Keratinocyte (primary cell): ENCODE measurements at regions not wholly inside any gene's neighbourhood (a gene's known extent, or its start where the extent isn't known, plus 50 kb on each side); places are given as distances from the start of the nearest gene placed in this dataset.

Source experiments
- DNase-seq: peaks from one replicate; pipeline ENCODE4 v3.0.0-alpha.2; 2011; ENCODE audit warnings: low read depth, missing footprints, low spot score
- FAIRE-seq: peaks from 2 replicates; lab custom pipeline; 2011; peaks lifted over from hg19 to GRCh38; lab: Jason Lieb, UNC
- H2AFZ ChIP-seq: 2 replicates; pipeline ENCODE4 v1.6.0; 2012; ENCODE audit warnings: low read length, control low read depth, inconsistent platforms; ENCODE audit not compliant: control insufficient read depth
- H3K27ac ChIP-seq: 2 replicates; pipeline ENCODE4 v1.5.1; 2011; ENCODE audit warnings: low read length; ENCODE audit not compliant: control insufficient read depth, insufficient read depth
- H3K27me3 ChIP-seq: 3 replicates; pipeline ENCODE4 v1.6.0; 2011; ENCODE audit warnings: low read length; ENCODE audit not compliant: control insufficient read depth, insufficient read depth; ENCODE audit errors: extremely low read depth
- H3K36me3 ChIP-seq, 2 experiments: 2 replicates in 1 of 2; 3 replicates in 1 of 2; pipeline ENCODE4 v1.5.1; 2011; ENCODE audit warnings: low read length in 2 of 2, mild to moderate bottlenecking in 1 of 2; ENCODE audit not compliant: control insufficient read depth in 2 of 2, insufficient read depth in 2 of 2; ENCODE audit errors: extremely low read depth in 1 of 2
- H3K4me1 ChIP-seq: 3 replicates; pipeline ENCODE4 v1.5.1; 2011; ENCODE audit warnings: low read length; ENCODE audit not compliant: control insufficient read depth, insufficient read depth; ENCODE audit errors: extremely low read depth
- H3K4me2 ChIP-seq: 3 replicates; pipeline ENCODE4 v1.6.0; 2011; ENCODE audit warnings: low read depth, low read length; ENCODE audit not compliant: control insufficient read depth, insufficient read depth; ENCODE audit errors: extremely low read depth
- H3K4me3 ChIP-seq, 3 experiments: fragments of 200-600 bp in 1 of 3; sonication (generic) in 1 of 3; 2 replicates in 2 of 3; 3 replicates in 1 of 3; pipeline ENCODE4 v1.5.1; 2011 to 2016; ENCODE audit warnings: low read length in 3 of 3, mild to moderate bottlenecking in 3 of 3, control low read depth in 2 of 3, inconsistent platforms in 1 of 3, low read depth in 1 of 3, mixed read lengths in 1 of 3, mixed run types in 1 of 3, moderate library complexity in 1 of 3; ENCODE audit not compliant: control insufficient read depth in 2 of 3, insufficient read depth in 2 of 3; ENCODE audit errors: extremely low read depth in 1 of 3
- H3K79me2 ChIP-seq: 2 replicates; pipeline ENCODE4 v1.6.0; 2012; ENCODE audit warnings: low read length; ENCODE audit not compliant: control insufficient read depth, insufficient read depth
- H3K9ac ChIP-seq: 3 replicates; pipeline ENCODE4 v1.6.0; 2011; ENCODE audit warnings: low read length; ENCODE audit not compliant: control insufficient read depth, insufficient read depth; ENCODE audit errors: extremely low read depth
- H3K9me1 ChIP-seq: 3 replicates; pipeline ENCODE4 v1.6.0; 2011; ENCODE audit warnings: low read length; ENCODE audit not compliant: control insufficient read depth, insufficient read depth; ENCODE audit errors: extremely low read depth
- H3K9me3 ChIP-seq: 2 replicates; pipeline ENCODE4 v1.5.1; 2012; ENCODE audit warnings: low read depth, low read length; ENCODE audit not compliant: control insufficient read depth
- H4K20me1 ChIP-seq: 3 replicates; pipeline ENCODE4 v1.6.0; 2011; ENCODE audit warnings: low read length; ENCODE audit not compliant: control insufficient read depth, insufficient read depth; ENCODE audit errors: extremely low read depth
- EZH2 ChIP-seq: IDR thresholded peaks from one replicate; pipeline ENCODE4 v1.6.1; 2012; ENCODE audit warnings: inconsistent platforms, mild to moderate bottlenecking, low read length, moderate library complexity
- dilution Hi-C: fragments of 300-500 bp; cut with MboI; formaldehyde crosslinking; loops from one replicate; pipeline ENCODE4 v1.7.0; 2020; ENCODE audit warnings: low sequenced_read_pairs; ENCODE audit not compliant: extremely low pct_ligation_motif_present
- TF ChIP-seq, protein P1 (sequence below), 3 experiments: IDR thresholded peaks in 1 of 3; conservative IDR thresholded peaks in 1 of 3; optimal IDR thresholded peaks in 1 of 3; 2 replicates in 2 of 3; 3 replicates in 1 of 3; pipeline versions ENCODE3 to v1.5.1; 2011; ENCODE audit warnings: low read length in 3 of 3, mild to moderate bottlenecking in 3 of 3, moderate library complexity in 2 of 3, control low read depth in 1 of 3, inconsistent platforms in 1 of 3; ENCODE audit not compliant: insufficient read depth in 2 of 3; ENCODE audit errors: extremely low read depth in 1 of 3

DNA sequence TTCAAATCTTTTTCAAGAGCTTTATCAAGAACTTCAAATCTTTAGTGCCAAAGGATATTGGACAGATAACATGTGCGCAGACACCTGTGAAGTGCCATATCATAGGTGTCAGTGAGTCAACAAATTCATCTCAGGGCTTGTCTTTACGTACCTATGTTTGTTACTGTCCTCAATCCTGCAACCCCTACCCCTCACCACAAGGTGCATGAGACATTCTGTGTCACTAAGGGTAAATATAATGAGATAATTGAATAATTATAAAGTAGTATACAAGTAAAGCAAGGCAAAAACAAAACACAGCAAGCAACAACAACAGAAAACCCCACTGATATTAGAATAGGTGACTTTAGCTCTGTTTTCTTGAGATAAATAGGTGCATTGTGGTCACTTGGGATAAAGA is 1495.8 kb upstream of the TMEFF2 start:
- Histone ChIP-seq H3K4me3 (no peak overlapping the region), H3K9me3 (no peaks in the 10 kb centered on the region), H3K27ac (no peak overlapping the region), H3K9ac (no peak overlapping the region), H2AFZ (no peak overlapping the region), H3K27me3 (no peaks in the 10 kb centered on the region), H3K36me3 (no peaks in the 10 kb centered on the region), H3K9me1 (no peaks in the 10 kb centered on the region), H4K20me1 (no peaks in the 10 kb centered on the region), H3K4me1 (no peaks in the 10 kb centered on the region), H3K79me2 (no peaks in the 10 kb centered on the region), H3K4me2 (no peak overlapping the region)
- TF ChIP-seq, protein P1, sequence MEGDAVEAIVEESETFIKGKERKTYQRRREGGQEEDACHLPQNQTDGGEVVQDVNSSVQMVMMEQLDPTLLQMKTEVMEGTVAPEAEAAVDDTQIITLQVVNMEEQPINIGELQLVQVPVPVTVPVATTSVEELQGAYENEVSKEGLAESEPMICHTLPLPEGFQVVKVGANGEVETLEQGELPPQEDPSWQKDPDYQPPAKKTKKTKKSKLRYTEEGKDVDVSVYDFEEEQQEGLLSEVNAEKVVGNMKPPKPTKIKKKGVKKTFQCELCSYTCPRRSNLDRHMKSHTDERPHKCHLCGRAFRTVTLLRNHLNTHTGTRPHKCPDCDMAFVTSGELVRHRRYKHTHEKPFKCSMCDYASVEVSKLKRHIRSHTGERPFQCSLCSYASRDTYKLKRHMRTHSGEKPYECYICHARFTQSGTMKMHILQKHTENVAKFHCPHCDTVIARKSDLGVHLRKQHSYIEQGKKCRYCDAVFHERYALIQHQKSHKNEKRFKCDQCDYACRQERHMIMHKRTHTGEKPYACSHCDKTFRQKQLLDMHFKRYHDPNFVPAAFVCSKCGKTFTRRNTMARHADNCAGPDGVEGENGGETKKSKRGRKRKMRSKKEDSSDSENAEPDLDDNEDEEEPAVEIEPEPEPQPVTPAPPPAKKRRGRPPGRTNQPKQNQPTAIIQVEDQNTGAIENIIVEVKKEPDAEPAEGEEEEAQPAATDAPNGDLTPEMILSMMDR (optimal IDR thresholded peaks at IDR 0.05 in 1 of 3, IDR thresholded peaks at IDR 0.05 in 1 of 3, conservative IDR thresholded peaks at IDR 0.05 in 1 of 3; ENCODE audit: extremely low read depth in 1 of 3, insufficient read depth in 2 of 3, low read length in 3 of 3), result no peak
- TF ChIP-seq EZH2, result no peak
- DNase-seq, result no peak
- FAIRE-seq, result no peak
- dilution Hi-C loops, result no loop called here

DNA sequence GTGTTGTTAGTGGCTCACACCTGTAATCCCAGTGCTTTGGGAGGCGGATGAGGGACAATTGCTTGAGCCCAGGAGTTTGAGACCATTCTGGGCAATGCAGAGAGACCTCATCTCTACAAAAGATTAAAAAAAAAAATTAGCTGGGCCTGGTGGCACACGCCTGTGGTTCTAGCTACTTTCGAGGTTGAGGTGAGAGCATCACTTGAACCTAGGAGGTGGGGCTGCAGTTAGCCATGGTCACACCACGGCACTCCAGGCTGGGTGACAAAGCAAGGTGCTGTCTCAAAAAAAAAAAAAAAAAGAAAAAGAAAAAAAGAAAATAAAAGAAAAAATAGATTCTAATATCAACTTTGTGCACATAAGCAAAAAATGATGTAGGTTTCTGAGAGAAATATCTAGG is 1492.5 kb upstream of the TMEFF2 start:
- Histone ChIP-seq H3K9ac (no peak overlapping the region), H3K79me2 (no peaks in the 10 kb centered on the region), H3K4me1 (no peaks in the 10 kb centered on the region), H3K4me2 (no peak overlapping the region), H4K20me1 (no peaks in the 10 kb centered on the region), H3K36me3 (no peaks in the 10 kb centered on the region), H3K9me3 (no peaks in the 10 kb centered on the region), H3K27ac (no peak overlapping the region), H3K4me3 (no peak overlapping the region), H2AFZ (no peak overlapping the region), H3K9me1 (no peaks in the 10 kb centered on the region), H3K27me3 (no peaks in the 10 kb centered on the region)
- no peak for TF ChIP-seq EZH2
- FAIRE-seq, result no peak
- dilution Hi-C loops, result no loop called here
- DNase-seq, result no peak

DNA sequence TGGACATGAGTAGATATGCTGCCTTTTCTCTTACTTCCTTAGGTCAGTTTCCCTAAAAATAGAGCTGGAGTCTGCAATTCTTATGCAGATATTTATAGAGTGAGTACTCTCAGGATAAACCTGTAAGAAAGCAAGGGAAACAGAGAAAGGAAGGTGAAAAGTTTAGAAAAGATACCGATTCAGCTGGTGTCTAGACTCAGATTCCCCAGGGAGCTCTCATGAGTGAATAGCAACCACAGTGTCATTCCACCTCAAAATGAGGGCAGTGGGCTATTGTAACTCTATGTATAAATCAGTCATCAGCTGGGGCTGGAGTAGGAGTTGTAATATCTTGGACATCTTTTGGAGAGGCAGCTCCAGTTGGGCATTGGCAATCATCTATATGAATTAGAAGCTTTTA is 1485.1 kb upstream of the TMEFF2 start:
- FAIRE-seq, result no peak
- Histone ChIP-seq H3K27ac (no peak overlapping the region), H4K20me1 (no peaks in the 10 kb centered on the region), H3K27me3 (no peaks in the 10 kb centered on the region), H3K36me3 (no peaks in the 10 kb centered on the region), H2AFZ (no peak overlapping the region), H3K4me2 (no peak overlapping the region), H3K9me3 (peaks cover 2% of the 10 kb centered on the region), H3K9me1 (no peaks in the 10 kb centered on the region), H3K9ac (no peak overlapping the region), H3K4me1 (no peaks in the 10 kb centered on the region), H3K4me3 (no peak overlapping the region), H3K79me2 (no peaks in the 10 kb centered on the region)
- no peak for DNase-seq
- dilution Hi-C loops, result no loop called here
- no peak for TF ChIP-seq EZH2
- TF ChIP-seq, protein P1 (optimal IDR thresholded peaks at IDR 0.05 in 1 of 3, IDR thresholded peaks at IDR 0.05 in 1 of 3, conservative IDR thresholded peaks at IDR 0.05 in 1 of 3; ENCODE audit: extremely low read depth in 1 of 3, insufficient read depth in 2 of 3, low read length in 3 of 3), result no peak
